Upper lobe of left lung (tissue), 4 donors: ENCODE measurements at regions not wholly inside any gene's neighbourhood (a gene's known extent, or its start where the extent isn't known, plus 50 kb on each side); places are given as distances from the start of the nearest gene placed in this dataset.

ENCODE experiments used
- CTCF ChIP-seq, 6 experiments: fragments of 450-650 bp in 4 of 6; fragments of 200-600 bp in 2 of 6; sonication (generic) in 2 of 6; IDR thresholded peaks; one replicate each; pipeline ENCODE4 v1.5.1; 2016 to 2019; ENCODE audit warnings: antibody characterized with exemption in 6 of 6
- EP300 ChIP-seq, 4 donors: sonication (generic); formaldehyde crosslinking; IDR thresholded peaks; one replicate each; pipeline ENCODE4 v1.5.1; 2017; ENCODE audit warnings: antibody characterized with exemption in 4 of 4, control low read depth in 2 of 4
- POLR2AphosphoS5 ChIP-seq, 2 donors: sonication (generic); formaldehyde crosslinking; IDR thresholded peaks; one replicate each; pipeline ENCODE4 v1.5.1; 2017; ENCODE audit warnings: antibody characterized with exemption in 2 of 2

DNA sequence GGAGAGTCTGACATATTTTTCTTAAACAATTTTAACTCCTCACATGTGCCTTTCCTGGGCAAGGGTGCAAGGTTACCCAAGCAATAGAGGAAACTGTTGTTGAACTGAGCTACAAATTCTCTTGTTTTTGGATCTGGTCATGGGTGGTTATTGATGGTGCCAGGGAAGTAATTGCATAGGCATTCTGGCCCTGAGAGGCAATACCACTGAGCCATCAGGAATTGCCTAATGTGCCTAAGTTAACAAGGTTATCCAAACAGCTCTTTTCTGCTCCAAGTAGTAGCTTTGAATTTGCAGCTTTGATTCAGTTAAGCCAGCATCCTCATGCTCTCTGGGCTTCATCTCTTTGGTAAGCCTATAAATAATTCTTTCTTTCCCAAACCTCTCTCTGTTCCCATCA lies 266.0 kb upstream of the BTBD3 start:
- TF ChIP-seq CTCF (IDR thresholded peaks at IDR 0.05): no peak
- TF ChIP-seq POLR2AphosphoS5 (IDR thresholded peaks at IDR 0.05): no peak
- no peak for TF ChIP-seq EP300 (IDR thresholded peaks at IDR 0.05)
